GM12872 (cell line): ENCODE measurements at regions not wholly inside any gene's neighbourhood (a gene's known extent, or its start where the extent isn't known, plus 50 kb on each side); places are given as distances from the start of the nearest gene placed in this dataset.

Experiments
- CTCF ChIP-seq: IDR thresholded peaks from 3 replicates; pipeline ENCODE4 v1.5.1; 2011; ENCODE audit warnings: low read depth, mild to moderate bottlenecking, low read length, moderate library complexity; ENCODE audit not compliant: insufficient read depth

- TF ChIP-seq CTCF = no peak
These were observed 561.6 kb downstream of the PRR16 start for GRCh38 chr5:121025671-121026070.

GRCh38 chr5:121027636-121028035 lies 563.5 kb downstream of the PRR16 start:
- TF ChIP-seq CTCF = no peak

- TF ChIP-seq CTCF = no peak
These were observed 565.6 kb downstream of the PRR16 start for GRCh38 chr5:121029536-121030245.

- TF ChIP-seq CTCF = no peak
These were observed 567.4 kb downstream of the PRR16 start for GRCh38 chr5:121031491-121031890.

- TF ChIP-seq CTCF = no peak
These were observed 569.2 kb downstream of the PRR16 start for GRCh38 chr5:121033334-121033733.

GRCh38 chr5:121038438-121038837 lies 574.3 kb downstream of the PRR16 start:
- no peak for TF ChIP-seq CTCF

- TF ChIP-seq CTCF = no peak
These were observed 585.9 kb downstream of the PRR16 start for GRCh38 chr5:121049971-121050370.
